SK-N-SH (cell line): ENCODE measurements at regions not wholly inside any gene's neighbourhood (a gene's known extent, or its start where the extent isn't known, plus 50 kb on each side); places are given as distances from the start of the nearest gene placed in this dataset.

Source experiments
- CTCF ChIA-PET: fragments of 300-600, 350-600 bp; formaldehyde crosslinking; extraction: SDS; loops from one replicate; lab custom pipeline; 2021; lab: Yijun Ruan, JAX
- POLR2A ChIA-PET: fragments of 350-600 bp; sonication (Branson Sonifier 250); formaldehyde crosslinking; extraction: SDS; loops from one replicate; lab custom pipeline; 2020; ENCODE audit warnings: antibody characterized with exemption, inconsistent platforms; lab: Yijun Ruan, JAX
- DNase-seq: peaks from one replicate; pipeline ENCODE4 v3.0.0; 2012
- H2AFZ ChIP-seq: fragments of 200-600 bp; sonication (generic); 2 replicates; pipeline ENCODE4 v1.8.1; 2016; ENCODE audit warnings: antibody characterized with exemption, mild to moderate bottlenecking, low read depth
- H3F3A ChIP-seq: fragments of 200-600 bp; sonication (generic); replicated peaks from 2 replicates; pipeline ENCODE3; 2016; ENCODE audit warnings: antibody characterized with exemption, mild to moderate bottlenecking; ENCODE audit not compliant: insufficient read depth
- H3K27ac ChIP-seq, 2 experiments: fragments of 200-500 bp in 1 of 2; fragments of 200-600 bp in 1 of 2; sonication (Bioruptor generic) in 1 of 2; sonication (generic), shearing (Covaris generic) in 1 of 2; 2 replicates each; pipeline versions ENCODE4 v1.5.1 to v1.6.1; 2014 to 2016; ENCODE audit warnings: low read depth in 2 of 2, inconsistent platforms in 1 of 2, low read length in 1 of 2, mild to moderate bottlenecking in 1 of 2, mixed read lengths in 1 of 2
- H3K27me3 ChIP-seq: fragments of 200-600 bp; sonication (generic), shearing (Covaris generic); 2 replicates; pipeline ENCODE4 v1.6.1; 2016; ENCODE audit warnings: mixed run types; ENCODE audit not compliant: insufficient read depth
- H3K36me3 ChIP-seq, 2 experiments: fragments of 200-500 bp in 1 of 2; fragments of 200-600 bp in 1 of 2; sonication (Bioruptor generic) in 1 of 2; sonication (generic) in 1 of 2; replicated peaks in 1 of 2; 2 replicates each; pipeline versions ENCODE3 to v1.5.1; 2014 to 2016; ENCODE audit warnings: low read length in 1 of 2, mild to moderate bottlenecking in 1 of 2; ENCODE audit not compliant: insufficient read depth in 2 of 2, control insufficient read depth in 1 of 2
- H3K4me1 ChIP-seq, 2 experiments: fragments of 200-500 bp in 1 of 2; fragments of 200-600 bp in 1 of 2; sonication (Bioruptor generic) in 1 of 2; sonication (generic), shearing (Covaris generic) in 1 of 2; 2 replicates each; pipeline versions ENCODE4 v1.5.1 to v1.6.1; 2014 to 2016; ENCODE audit warnings: low read depth in 1 of 2, low read length in 1 of 2, mixed run types in 1 of 2; ENCODE audit not compliant: insufficient read depth in 2 of 2, control insufficient read depth in 1 of 2
- H3K4me2 ChIP-seq: fragments of 200-600 bp; sonication (generic), shearing (Covaris generic); 2 replicates; pipeline ENCODE4 v1.6.1; 2017; ENCODE audit warnings: mixed run types
- H3K4me3 ChIP-seq, 2 experiments: fragments of 200-500 bp in 1 of 2; fragments of 200-600 bp in 1 of 2; sonication (Bioruptor generic) in 1 of 2; sonication (generic), shearing (Covaris generic) in 1 of 2; 2 replicates each; pipeline versions ENCODE4 v1.5.1 to v1.8.1; 2014 to 2016; ENCODE audit warnings: low read depth in 2 of 2, inconsistent platforms in 1 of 2, low read length in 1 of 2, mild to moderate bottlenecking in 1 of 2, mixed read lengths in 1 of 2, moderate library complexity in 1 of 2
- H3K79me2 ChIP-seq: fragments of 200-600 bp; sonication (generic); 2 replicates; pipeline ENCODE4 v1.8.1; 2017; ENCODE audit warnings: mild to moderate bottlenecking; ENCODE audit not compliant: insufficient read depth
- H3K9ac ChIP-seq: fragments of 200-600 bp; sonication (generic); 2 replicates; pipeline ENCODE4 v1.6.1; 2017; ENCODE audit warnings: mixed run types
- H3K9me2 ChIP-seq: fragments of 200-600 bp; sonication (generic); 2 replicates; pipeline ENCODE4 v1.6.1; 2017; ENCODE audit warnings: mixed run types
- H3K9me3 ChIP-seq: fragments of 200-600 bp; sonication (generic); 2 replicates; pipeline ENCODE4 v1.6.1; 2017; ENCODE audit warnings: mixed run types, mild to moderate bottlenecking, moderate library complexity
- H4K20me1 ChIP-seq: fragments of 200-600 bp; sonication (generic); 2 replicates; pipeline ENCODE4 v1.6.1; 2017; ENCODE audit warnings: mild to moderate bottlenecking, mixed run types; ENCODE audit not compliant: insufficient read depth
- ELF1 ChIP-seq: IDR thresholded peaks from 2 replicates; pipeline ENCODE4 v1.4.0; 2012
- FOXJ3 ChIP-seq: sonication (generic); formaldehyde crosslinking; IDR thresholded peaks from 2 replicates; pipeline ENCODE4 v1.5.1; 2020; ENCODE audit warnings: mild to moderate bottlenecking, missing genetic modification reagents
- FOXM1 ChIP-seq: IDR thresholded peaks from 2 replicates; pipeline ENCODE4 v1.4.0; 2012; ENCODE audit warnings: low read depth, mild to moderate bottlenecking
- GATA2 ChIP-seq: sonication (generic); formaldehyde crosslinking; IDR thresholded peaks from 2 replicates; pipeline ENCODE4 v1.5.0; 2020; ENCODE audit warnings: mild to moderate bottlenecking, missing genetic modification reagents
- MEF2A ChIP-seq: IDR thresholded peaks from 2 replicates; pipeline ENCODE4 v1.4.0; 2012; ENCODE audit warnings: low read depth, borderline replicate concordance
- NFIC ChIP-seq: IDR thresholded peaks from 2 replicates; pipeline ENCODE4 v1.4.0; 2012; ENCODE audit warnings: borderline replicate concordance
- NRF1 ChIP-seq: IDR thresholded peaks from 2 replicates; pipeline ENCODE4 v1.6.1; 2012; ENCODE audit warnings: low read depth, mild to moderate bottlenecking, low read length
- PBX3 ChIP-seq: IDR thresholded peaks from 2 replicates; pipeline ENCODE4; 2012
- POLR2AphosphoS5 ChIP-seq: IDR thresholded peaks from 2 replicates; pipeline ENCODE4 v1.6.1; 2012; ENCODE audit warnings: low read depth, low read length
- TAF1 ChIP-seq: IDR thresholded peaks from 2 replicates; pipeline ENCODE4 v1.6.1; 2012; ENCODE audit warnings: low read depth, mild to moderate bottlenecking, low read length, moderate library complexity, borderline replicate concordance
- TCF12 ChIP-seq: IDR thresholded peaks from 2 replicates; pipeline ENCODE4 v1.4.0; 2012
- TEAD4 ChIP-seq: IDR thresholded peaks from 2 replicates; pipeline ENCODE4 v1.4.0; 2012; ENCODE audit warnings: mild to moderate bottlenecking, borderline replicate concordance; ENCODE audit not compliant: insufficient read depth
- WGBS: methylation state at CpG from one replicate; pipeline ENCODE4 v1.1.6; 2017; ENCODE audit warnings: low lambda C conversion rate; 5-methylcytosine and 5-hydroxymethylcytosine counted together
- TF ChIP-seq, protein P1 (sequence below): IDR thresholded peaks from 2 replicates; pipeline ENCODE4 v1.4.0; 2012; ENCODE audit warnings: low read depth
- TF ChIP-seq, protein P2 (sequence below): fragments of 150-350 bp; IDR thresholded peaks from 2 replicates; pipeline ENCODE4 v1.6.1; 2016; ENCODE audit warnings: mild to moderate bottlenecking, low read depth, low read length
- TF ChIP-seq, protein P3 (sequence below): fragments of 150-350 bp; IDR thresholded peaks from 2 replicates; pipeline ENCODE4 v1.6.1; 2017; ENCODE audit warnings: antibody characterized with exemption, low read length, low read depth, borderline replicate concordance
- TF ChIP-seq, protein P4 (sequence below): IDR thresholded peaks from 2 replicates; pipeline ENCODE4 v1.6.1; 2012; ENCODE audit warnings: mild to moderate bottlenecking, low read depth, low read length, moderate library complexity

- no peaks in the 10 kb centered on the region for H4K20me1 ChIP-seq
- peaks cover 0 to 6% of the 10 kb centered on the region in 2 experiments; a peak in 2 of 4 replicates for H3K4me1 ChIP-seq
- no peak overlapping the region for H3K4me3 ChIP-seq
- ChIA-PET POLR2A (no interaction called here), CTCF (interaction anchor here (1.0 kb wide), 1 partner anchor 26 kb away, joined by 3 read pairs; no protein-coding TSS in a partner anchor)
- no peaks in the 10 kb centered on the region for H3K79me2 ChIP-seq
- H3F3A ChIP-seq, result no peaks in the 10 kb centered on the region
- TF ChIP-seq, protein P1, sequence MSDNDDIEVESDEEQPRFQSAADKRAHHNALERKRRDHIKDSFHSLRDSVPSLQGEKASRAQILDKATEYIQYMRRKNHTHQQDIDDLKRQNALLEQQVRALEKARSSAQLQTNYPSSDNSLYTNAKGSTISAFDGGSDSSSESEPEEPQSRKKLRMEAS, result no peak
- TF ChIP-seq MEF2A (no peak), PBX3 (no peak), NRF1 (no peak), NFIC (no peak), FOXM1 (no peak), ELF1 (no peak), GATA2 (CRISPR knock-in tag) (no peak), FOXJ3 (CRISPR knock-in tag) (no peak), POLR2AphosphoS5 (no peak), TEAD4 (no peak), TCF12 (no peak), TAF1 (no peak)
- TF ChIP-seq, protein P2, sequence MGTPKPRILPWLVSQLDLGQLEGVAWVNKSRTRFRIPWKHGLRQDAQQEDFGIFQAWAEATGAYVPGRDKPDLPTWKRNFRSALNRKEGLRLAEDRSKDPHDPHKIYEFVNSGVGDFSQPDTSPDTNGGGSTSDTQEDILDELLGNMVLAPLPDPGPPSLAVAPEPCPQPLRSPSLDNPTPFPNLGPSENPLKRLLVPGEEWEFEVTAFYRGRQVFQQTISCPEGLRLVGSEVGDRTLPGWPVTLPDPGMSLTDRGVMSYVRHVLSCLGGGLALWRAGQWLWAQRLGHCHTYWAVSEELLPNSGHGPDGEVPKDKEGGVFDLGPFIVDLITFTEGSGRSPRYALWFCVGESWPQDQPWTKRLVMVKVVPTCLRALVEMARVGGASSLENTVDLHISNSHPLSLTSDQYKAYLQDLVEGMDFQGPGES, result no peak
- TF ChIP-seq, protein P3, sequence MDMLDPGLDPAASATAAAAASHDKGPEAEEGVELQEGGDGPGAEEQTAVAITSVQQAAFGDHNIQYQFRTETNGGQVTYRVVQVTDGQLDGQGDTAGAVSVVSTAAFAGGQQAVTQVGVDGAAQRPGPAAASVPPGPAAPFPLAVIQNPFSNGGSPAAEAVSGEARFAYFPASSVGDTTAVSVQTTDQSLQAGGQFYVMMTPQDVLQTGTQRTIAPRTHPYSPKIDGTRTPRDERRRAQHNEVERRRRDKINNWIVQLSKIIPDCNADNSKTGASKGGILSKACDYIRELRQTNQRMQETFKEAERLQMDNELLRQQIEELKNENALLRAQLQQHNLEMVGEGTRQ, result no peak
- TF ChIP-seq, protein P4, sequence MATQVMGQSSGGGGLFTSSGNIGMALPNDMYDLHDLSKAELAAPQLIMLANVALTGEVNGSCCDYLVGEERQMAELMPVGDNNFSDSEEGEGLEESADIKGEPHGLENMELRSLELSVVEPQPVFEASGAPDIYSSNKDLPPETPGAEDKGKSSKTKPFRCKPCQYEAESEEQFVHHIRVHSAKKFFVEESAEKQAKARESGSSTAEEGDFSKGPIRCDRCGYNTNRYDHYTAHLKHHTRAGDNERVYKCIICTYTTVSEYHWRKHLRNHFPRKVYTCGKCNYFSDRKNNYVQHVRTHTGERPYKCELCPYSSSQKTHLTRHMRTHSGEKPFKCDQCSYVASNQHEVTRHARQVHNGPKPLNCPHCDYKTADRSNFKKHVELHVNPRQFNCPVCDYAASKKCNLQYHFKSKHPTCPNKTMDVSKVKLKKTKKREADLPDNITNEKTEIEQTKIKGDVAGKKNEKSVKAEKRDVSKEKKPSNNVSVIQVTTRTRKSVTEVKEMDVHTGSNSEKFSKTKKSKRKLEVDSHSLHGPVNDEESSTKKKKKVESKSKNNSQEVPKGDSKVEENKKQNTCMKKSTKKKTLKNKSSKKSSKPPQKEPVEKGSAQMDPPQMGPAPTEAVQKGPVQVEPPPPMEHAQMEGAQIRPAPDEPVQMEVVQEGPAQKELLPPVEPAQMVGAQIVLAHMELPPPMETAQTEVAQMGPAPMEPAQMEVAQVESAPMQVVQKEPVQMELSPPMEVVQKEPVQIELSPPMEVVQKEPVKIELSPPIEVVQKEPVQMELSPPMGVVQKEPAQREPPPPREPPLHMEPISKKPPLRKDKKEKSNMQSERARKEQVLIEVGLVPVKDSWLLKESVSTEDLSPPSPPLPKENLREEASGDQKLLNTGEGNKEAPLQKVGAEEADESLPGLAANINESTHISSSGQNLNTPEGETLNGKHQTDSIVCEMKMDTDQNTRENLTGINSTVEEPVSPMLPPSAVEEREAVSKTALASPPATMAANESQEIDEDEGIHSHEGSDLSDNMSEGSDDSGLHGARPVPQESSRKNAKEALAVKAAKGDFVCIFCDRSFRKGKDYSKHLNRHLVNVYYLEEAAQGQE, result no peak
- TF ChIP-seq, all 33 proteins: peak for 0
- Histone ChIP-seq H3K27me3 (no peaks in the 10 kb centered on the region), H3K4me2 (no peak overlapping the region), H3K9ac (no peak overlapping the region), H3K9me2 (0 out of 2 replicates have a peak, but pooled peaks cover 2% of the 10 kb centered on the region), H2AFZ (no peak overlapping the region), H3K27ac (no peak overlapping the region), H3K9me3 (0 out of 2 replicates have a peak, but pooled peaks cover 4% of the 10 kb centered on the region), H3K36me3 (no peaks in the 10 kb centered on the region)
- no peak for DNase-seq
- 63% methylated on average over 4 of the region's 5 CpGs for WGBS
These were observed 164.7 kb downstream of the TMEM167A start for GRCh38 chr5:82912462-82912861.
